GM10266 (cell line): ENCODE measurements at regions not wholly inside any gene's neighbourhood (a gene's known extent, or its start where the extent isn't known, plus 50 kb on each side); places are given as distances from the start of the nearest gene placed in this dataset.

Experiments used
- DNase-seq: peaks from one replicate; pipeline ENCODE4 v3.0.0; 2012; ENCODE audit errors: extremely low spot score
- TF ChIP-seq, protein P1 (sequence below): IDR thresholded peaks from 2 replicates; pipeline ENCODE4 v1.5.1; 2012; ENCODE audit warnings: mild to moderate bottlenecking, low read depth; ENCODE audit not compliant: control insufficient read depth, insufficient read depth; ENCODE audit errors: missing control alignments

DNA sequence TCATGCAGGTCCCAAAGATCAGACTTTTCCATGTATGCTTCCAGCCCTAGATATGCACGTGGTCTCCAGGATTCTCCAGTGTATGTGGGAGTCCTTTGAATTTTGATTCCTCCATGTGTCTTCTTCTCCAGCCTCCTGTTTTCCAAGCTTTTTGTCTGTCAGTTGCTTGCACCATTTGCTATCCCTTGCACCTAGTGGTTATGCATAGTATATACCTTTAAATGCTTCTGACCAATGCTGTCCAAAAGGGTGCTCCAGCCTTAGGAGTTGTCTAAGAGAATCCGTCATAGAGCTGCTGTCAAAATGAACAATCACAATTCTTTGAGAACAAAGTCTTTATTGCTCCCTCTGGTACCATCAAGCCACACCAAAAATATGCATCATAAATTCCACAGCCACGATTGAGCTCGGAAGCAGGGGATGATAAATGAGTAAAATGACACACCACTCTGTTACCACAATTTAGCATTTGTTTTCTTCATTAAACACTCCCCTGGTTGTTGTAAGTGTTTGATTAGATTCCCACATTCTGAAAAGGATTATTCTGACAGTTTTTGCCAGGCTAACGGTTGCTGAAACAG is 706.2 kb upstream of the GJE1 start:
- no peak for DNase-seq
- TF ChIP-seq, protein P1, sequence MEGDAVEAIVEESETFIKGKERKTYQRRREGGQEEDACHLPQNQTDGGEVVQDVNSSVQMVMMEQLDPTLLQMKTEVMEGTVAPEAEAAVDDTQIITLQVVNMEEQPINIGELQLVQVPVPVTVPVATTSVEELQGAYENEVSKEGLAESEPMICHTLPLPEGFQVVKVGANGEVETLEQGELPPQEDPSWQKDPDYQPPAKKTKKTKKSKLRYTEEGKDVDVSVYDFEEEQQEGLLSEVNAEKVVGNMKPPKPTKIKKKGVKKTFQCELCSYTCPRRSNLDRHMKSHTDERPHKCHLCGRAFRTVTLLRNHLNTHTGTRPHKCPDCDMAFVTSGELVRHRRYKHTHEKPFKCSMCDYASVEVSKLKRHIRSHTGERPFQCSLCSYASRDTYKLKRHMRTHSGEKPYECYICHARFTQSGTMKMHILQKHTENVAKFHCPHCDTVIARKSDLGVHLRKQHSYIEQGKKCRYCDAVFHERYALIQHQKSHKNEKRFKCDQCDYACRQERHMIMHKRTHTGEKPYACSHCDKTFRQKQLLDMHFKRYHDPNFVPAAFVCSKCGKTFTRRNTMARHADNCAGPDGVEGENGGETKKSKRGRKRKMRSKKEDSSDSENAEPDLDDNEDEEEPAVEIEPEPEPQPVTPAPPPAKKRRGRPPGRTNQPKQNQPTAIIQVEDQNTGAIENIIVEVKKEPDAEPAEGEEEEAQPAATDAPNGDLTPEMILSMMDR: no peak

DNA sequence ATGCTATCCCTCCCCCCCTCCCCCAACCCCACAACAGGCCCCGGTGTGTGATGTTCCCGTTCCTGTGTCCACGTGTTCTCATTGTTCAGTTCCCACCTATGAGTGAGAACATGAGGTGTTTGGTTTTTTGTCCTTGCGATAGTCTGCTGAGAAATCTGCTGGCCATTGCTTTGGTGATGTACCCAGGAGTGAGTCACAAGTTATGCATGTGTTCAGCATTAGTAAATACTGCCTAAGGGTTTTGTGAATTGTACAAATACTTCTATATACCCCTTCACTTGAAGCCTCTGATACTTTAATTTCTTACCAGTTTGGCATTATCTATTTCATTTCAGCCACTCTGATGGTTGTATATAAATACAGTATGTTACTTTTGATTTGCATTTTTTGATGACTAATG is 711.3 kb upstream of the GJE1 start:
- no peak for DNase-seq

DNA sequence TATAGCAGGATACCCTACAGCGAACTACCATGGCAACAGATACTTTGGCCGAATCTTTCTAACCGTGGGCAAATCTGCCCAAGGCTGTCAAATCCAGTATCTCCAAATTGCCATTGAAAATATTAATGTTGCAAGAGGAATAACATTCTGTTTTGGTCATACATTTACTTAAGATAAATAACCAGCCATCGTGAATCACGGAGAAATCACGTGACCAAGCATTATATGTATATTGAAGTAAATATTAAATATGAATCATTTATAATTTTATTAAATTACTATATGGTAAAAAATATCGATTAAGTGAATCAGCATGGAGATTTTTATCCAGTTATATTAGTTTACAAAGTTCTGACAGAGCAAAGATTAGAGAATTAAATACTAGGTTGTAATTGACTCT is 714.6 kb upstream of the GJE1 start:
- DNase-seq: no peak
- TF ChIP-seq, protein P1: no peak

More for the DNA sequence above, 711.3 kb upstream of the GJE1 start:
- TF ChIP-seq, protein P1: no peak

DNA sequence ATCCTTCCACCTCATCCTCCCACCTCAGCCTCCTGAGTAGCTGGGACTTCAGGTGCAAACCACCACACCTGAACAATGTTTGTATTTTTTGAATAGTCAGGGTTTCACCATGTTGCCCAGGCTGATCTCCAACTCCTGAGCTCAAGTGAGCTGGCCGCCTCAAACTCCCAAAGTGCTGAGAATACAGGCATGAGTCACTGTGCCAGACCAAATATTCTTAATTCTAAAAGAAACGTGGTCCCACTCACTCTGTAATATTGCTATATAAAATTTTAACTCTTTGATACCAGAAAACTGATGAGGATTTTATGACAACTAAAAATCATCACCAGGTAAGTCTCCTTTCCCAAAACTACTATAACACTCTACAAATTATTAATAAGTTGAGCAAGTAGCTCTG is 716.8 kb upstream of the GJE1 start:
- TF ChIP-seq, protein P1: no peak
- no peak for DNase-seq

DNA sequence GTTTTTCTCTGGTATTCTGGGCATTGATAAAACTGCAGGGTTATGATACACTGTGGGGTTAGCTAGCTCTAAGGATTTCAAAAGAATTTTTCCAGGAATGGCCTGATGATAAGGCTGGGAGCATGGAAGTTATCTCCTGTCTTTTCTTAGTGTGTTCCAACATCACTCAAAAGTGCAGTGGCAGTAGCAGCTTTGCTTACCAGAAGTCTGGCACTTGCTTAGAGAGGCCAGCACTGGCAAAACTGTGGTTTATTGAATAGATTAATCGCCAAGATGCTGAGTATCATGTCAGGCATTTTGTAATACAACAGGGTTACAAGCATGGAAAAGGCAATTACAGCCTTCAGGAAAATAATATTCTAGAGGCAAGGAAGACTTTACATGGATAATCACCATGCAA is 719.5 kb upstream of the GJE1 start:
- TF ChIP-seq, protein P1: no peak
- DNase-seq: no peak

DNA sequence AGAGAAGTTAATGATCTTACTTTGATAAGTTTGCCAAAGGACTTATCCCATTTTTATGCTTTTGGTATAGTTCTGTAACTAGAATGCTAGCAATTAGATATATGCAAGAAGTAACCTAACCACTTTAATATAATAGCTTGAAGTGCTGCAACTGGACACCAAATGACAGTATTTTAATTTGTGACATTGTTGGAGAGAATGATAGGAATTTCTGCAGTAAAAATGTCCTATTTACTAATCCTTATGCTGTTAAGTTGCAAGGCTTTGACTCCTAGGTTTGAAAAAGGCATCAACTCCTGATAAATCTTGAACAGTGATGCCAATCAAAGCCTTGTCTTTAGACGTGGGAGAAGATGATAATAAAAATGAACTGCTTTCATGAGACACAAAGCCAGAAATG is 726.0 kb upstream of the GJE1 start:
- TF ChIP-seq, protein P1: no peak
- DNase-seq: no peak

DNA sequence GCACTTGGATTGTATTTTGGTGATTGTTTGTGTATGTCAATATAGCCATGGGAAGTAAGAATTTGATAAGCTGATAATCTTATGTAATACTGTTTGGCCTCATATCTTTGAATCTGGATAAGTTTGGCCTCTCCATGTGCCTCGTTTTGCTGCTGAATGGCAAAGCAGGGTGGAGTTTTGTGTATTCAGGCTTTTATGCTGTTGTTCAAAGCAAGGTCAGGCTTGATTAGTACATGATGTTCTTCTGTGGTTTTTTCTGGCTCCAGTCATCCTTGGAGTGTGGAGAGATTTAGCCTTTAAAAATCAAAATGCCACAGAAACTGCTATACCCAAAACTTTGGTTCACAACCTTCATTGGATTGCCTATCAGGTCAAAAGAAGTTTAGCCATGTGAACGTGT is 728.9 kb upstream of the GJE1 start:
- DNase-seq: no peak
- TF ChIP-seq, protein P1: no peak
